OCI-M2 (cell line): ENCODE measurements at regions not wholly inside any gene's neighbourhood (a gene's known extent, or its start where the extent isn't known, plus 50 kb on each side); places are given as distances from the start of the nearest gene placed in this dataset.

Source experiments
- DNase-seq: peaks from one replicate; lab custom pipeline; 2025; ENCODE audit not compliant: unreplicated experiment; lab: John Stamatoyannopoulos, UW

DNA sequence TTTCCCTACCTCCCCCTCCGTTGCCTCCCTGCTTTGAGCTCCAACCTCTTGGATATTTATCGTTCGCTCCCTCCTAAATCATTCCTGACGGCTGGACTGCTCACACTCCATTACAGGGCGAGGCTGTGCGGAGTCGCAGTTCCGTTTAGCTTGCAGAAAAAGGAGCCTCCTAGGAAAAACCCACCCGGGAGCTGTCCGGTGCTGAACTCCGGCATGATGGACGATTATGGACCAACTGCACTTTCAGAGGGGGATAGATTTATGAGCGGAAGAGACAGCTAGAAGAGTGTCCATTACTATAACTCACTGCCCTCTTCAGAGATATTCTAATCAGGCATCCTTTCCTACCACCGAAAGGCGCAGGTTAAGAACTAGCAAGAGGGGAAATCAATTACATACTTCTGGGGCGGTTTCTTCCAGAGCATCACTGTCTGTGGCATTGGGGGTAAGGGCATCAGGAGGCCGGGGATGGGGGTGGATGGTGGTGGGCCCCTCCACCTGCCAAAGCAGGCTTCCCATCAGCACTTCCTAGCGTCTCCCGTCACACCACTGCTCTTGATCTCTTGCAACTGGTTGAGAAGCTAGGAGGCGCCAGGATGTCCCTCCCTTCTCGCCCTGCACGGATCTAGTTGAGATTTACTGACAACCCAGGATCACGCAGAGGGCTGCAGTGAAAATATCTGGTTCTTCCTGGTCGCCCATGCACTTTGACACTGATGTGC is 251.2 kb downstream of the ENGASE start:
- DNase-seq, result no peak

GRCh38 chr17:79324194-79324593 is 249.6 kb downstream of the ENGASE start:
- DNase-seq, result no peak

- no peak for DNase-seq
Observed at GRCh38 chr17:79323566-79323965, 248.9 kb downstream of the ENGASE start.

GRCh38 chr17:79322211-79323123 is 247.8 kb downstream of the ENGASE start:
- DNase-seq, result no peak

DNA sequence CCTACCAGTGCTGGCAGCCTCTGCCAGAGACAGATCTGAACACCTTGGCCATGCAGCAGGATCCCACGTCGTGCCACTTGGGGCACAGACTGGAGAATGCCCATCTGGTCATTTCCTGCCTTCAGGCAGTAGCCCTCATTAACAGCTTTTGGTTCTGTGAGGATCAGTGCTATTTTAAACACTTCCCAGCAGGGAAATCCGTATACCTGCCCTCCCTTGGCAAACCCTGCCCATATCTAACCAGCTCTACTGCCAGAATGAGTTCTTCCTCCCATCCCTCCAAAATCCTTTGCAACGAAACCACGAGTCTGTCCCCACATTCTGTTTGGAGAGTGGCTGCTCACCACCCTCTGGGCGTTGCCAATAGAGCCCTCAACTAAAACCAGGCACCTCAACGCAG is 245.7 kb downstream of the ENGASE start:
- no peak for DNase-seq

DNA sequence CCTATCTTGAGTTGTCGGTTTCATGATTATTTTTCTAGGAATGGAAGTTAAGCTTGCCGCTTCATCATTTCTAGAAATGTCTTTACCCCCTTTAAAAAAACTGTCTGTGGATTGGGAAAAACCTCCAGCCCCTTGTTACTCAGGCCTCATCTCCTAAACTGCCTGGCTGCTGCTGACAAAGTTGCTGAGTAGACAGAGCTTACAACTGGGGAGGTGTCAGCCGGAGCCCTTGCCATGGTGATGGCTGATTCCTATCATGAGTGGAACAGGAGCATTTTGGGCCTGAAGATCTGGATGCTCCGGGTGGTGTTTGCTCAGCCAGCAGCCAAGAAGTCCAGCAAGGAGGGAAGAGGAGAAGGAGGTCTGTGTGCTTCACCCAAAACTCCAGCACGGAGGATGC is 243.3 kb downstream of the ENGASE start:
- no peak for DNase-seq

DNA sequence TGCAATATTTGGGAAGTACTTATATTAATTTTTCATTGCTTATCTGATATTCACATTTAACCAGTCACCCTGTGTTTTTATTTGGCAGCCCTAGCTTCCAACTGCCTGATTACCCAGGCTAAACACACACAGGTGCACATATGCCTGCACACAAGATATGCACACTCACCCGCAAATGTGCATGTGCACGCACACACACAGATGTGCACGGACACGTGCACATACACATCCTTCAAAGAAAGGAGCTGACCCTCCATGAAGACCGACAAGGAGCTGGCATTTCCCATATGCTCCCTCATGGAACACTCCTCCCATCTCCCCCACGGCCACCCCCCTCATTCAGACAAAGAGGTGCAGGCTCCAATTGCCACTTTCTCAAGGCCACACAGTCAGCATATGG is 242.2 kb downstream of the ENGASE start:
- no peak for DNase-seq

- DNase-seq, result no peak
Observed at GRCh38 chr17:79315358-79316105, 240.9 kb downstream of the ENGASE start.

- DNase-seq, result no peak
Observed at GRCh38 chr17:79314617-79315357, 240.2 kb downstream of the ENGASE start.

DNA sequence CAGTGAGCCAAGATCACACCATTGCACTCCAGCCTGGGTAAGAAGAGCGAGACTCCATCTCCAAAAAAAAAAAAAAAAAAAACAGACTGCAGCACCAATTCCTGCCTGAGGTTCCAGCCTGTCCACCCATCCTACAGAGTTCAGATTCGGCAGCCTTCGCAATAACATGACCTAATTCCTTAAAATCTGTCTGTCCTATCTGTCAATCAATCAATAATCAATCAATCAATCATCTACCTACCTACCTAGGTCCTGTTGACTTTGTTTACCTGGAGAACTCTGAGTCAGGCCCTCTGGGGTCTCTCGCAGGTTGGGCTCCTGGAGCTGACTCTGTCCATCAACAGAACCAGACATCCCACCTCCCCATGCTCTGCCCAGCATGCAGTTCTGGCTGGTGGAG is 236.7 kb downstream of the ENGASE start:
- no peak for DNase-seq

DNA sequence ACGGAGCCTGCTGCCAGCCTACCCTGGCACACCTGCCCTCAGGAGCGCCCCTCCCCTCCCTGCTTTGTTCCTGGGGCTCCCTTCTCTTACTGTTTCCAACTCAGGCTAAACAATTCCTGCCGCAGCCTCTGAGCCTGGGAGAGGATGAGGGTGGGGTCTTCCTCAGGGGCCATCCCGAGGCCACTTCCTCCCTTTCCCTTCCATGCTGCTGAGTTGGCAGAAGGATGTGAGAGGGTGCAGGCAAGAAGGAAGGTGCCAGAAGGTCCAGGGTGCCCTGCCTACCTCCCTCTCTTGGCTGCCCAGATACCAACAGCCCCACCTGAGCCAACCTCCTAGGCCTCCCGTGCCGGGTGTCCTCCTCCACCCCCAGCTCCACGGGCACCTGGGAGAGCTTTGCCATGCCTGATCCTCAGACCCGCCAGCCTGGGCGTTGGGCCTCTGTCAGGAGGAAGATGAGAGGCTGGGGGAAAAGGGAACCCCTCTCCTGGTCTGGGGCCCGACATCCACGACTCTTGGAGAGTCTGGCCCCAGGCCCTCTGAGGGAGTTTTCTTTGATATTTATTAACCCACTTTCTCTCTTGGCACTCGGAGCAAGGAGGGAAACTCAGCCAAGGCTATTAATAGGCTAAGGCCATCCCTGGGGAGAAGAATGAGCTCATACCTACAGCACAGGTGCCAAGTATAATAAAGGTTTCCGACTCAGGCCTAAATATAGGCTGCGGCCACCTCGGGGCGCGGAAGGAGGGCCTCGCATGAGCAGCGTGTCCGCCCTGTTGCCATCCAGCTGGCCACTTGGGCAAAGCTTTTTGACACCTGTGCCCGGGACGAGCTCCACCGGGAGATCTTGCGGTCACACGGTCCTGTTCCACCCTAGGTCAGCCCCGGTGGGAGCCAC is 232.0 kb downstream of the ENGASE start:
- no peak for DNase-seq

- DNase-seq, result no peak
Observed at GRCh38 chr17:79305768-79306423, 231.3 kb downstream of the ENGASE start.

- no peak for DNase-seq
Observed at GRCh38 chr17:79305376-79305767, 230.7 kb downstream of the ENGASE start.

GRCh38 chr17:79304884-79305283 is 230.3 kb downstream of the ENGASE start:
- DNase-seq, result no peak

DNA sequence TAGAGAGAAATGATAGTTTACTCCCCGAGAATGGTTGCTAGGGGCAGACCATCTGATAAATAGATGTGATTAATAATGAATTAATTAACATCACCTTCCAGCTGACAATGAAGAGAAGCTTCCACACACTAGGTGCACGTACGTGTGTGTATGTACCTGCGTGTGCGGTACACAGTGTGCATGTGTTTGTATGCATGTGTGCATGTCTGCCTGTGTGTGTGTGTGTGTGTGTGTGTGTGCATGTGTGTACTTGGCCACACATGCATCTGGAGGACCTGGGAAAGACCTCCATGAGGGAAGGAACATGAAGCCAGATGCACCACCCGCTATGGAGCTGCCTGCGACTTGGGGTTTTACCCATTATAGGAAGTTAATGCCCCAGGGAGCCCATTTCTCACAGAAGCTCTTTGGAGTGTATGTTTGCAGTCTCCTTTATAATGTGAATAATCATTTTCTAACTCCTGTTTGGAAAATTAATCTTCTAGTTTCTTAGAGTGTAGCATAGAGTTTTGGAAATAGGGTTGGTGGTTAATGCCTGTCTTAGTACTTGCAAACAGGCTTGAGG is 229.1 kb downstream of the ENGASE start:
- DNase-seq, result no peak

DNA sequence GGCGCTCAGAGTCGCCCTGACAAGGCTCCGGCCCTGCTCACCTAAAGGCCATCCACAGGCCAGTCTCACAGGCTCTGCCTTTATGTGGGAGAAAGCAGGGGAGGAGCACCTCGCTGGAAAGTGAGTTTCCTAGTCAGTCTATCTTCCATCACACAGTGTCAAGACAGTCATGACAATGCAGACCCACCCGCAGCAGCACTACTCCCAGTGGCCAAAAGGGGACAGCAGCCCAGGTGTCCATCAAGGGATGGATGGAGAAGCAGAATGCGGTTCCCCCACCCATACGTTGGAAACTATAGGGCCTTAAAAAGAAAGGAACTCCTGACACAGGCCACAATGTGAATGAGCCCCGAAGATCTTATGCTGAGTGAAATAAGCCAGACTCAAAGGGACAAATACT is 226.8 kb downstream of the ENGASE start:
- no peak for DNase-seq

DNA sequence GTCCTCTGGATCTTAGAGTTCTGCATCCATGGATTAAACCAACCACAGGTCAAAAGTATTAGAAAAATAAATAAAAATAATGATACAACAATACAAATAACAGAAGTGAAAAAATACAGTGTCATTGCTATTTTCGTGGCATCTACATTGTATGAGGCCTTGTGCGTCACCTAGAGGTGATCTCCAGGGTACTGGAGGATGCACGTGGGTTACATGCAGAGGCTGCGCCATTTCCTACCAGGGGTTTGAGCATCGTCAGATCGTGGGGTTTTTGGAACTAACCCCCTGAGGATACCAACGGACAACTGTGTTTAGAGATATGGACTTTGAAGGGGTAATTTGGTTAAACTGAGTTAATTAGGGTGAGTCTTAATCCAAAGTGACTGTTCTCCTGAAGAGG is 224.7 kb downstream of the ENGASE start:
- DNase-seq, result no peak

DNA sequence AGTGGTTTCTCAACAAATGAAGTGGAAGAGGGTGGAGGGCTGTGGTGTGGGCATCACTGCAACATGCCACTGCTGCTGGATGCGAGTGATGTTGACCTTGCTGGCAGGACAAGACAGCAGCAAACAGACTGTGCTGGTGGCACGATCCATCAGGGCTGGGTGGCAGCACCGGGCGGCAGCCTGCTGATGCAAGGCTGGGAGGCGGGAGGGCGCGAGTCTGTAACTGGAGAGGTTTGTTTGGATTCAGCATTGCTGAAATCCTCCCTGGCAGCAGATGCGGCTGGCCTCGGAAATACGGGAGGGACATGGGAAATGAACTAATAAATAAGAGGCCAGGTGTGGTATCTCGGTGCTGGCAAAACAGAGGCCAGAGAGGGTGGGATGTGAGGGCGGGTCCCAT is 224.2 kb downstream of the ENGASE start:
- DNase-seq, result no peak

GRCh38 chr17:79296243-79296642 is 221.6 kb downstream of the ENGASE start:
- DNase-seq, result no peak
